A549 (cell line): ENCODE measurements at regions not wholly inside any gene's neighbourhood (a gene's known extent, or its start where the extent isn't known, plus 50 kb on each side); places are given as distances from the start of the nearest gene placed in this dataset.

Experiments used
- ATAC-seq, 2 experiments: fragments of 200-7000 bp in 1 of 2; fragments of >200 bp in 1 of 2; cut with Nextera tagmentation in 1 of 2; cut with Tn5 transposase in 1 of 2; 3 replicates each; pipeline versions ENCODE4 v1.8.0 to v1.9.1; 2018 to 2020; ENCODE audit warnings: mild to moderate bottlenecking in 1 of 2, moderate library complexity in 1 of 2
- CTCF ChIA-PET: fragments of 300-600 bp; sonication (Branson Sonifier 250); formaldehyde crosslinking; extraction: SDS; loops from one replicate; lab custom pipeline; 2021; ENCODE audit warnings: antibody characterized with exemption, inconsistent platforms; lab: Yijun Ruan, JAX
- POLR2A ChIA-PET: fragments of 350-600 bp; formaldehyde crosslinking; extraction: SDS; loops from one replicate; lab custom pipeline; 2021; ENCODE audit warnings: antibody characterized with exemption, inconsistent platforms; lab: Yijun Ruan, JAX
- DNase-seq, 2 experiments: peaks; one replicate each; pipeline versions ENCODE4 v3.0.0 to v3.0.0-alpha.2; 2011 to 2016; ENCODE audit warnings: low read depth in 1 of 2, low spot score in 1 of 2
- FAIRE-seq: peaks from 2 replicates; lab custom pipeline; 2011; peaks lifted over from hg19 to GRCh38; lab: Jason Lieb, UNC
- H3K27ac ChIP-seq, 2 experiments: fragments of >200 bp; sonication (Bioruptor Twin); formaldehyde crosslinking; 3 replicates each; pipeline ENCODE4 v1.5.1; 2016 to 2017
- H3K4me1 ChIP-seq: fragments of >200 bp; sonication (Bioruptor Twin); formaldehyde crosslinking; 3 replicates; pipeline ENCODE4 v1.6.1; 2016
- H3K4me2 ChIP-seq: fragments of >200 bp; sonication (Bioruptor Twin); formaldehyde crosslinking; 3 replicates; pipeline ENCODE4 v1.6.1; 2016
- H3K4me3 ChIP-seq: fragments of >200 bp; sonication (Bioruptor Twin); formaldehyde crosslinking; 3 replicates; pipeline ENCODE4 v1.5.1; 2016
- H3K9me3 ChIP-seq: fragments of >200 bp; sonication (Bioruptor Twin); formaldehyde crosslinking; 3 replicates; pipeline ENCODE4 v1.6.1; 2016
- ATOH8 ChIP-seq: fragments of 250-450 bp; sonication (Bioruptor Pico); IDR thresholded peaks from 2 replicates; pipeline ENCODE4 v1.5.0; 2020; ENCODE audit warnings: low read depth, mild to moderate bottlenecking, moderate library complexity
- BCL3 ChIP-seq: fragments of >200 bp; sonication (Bioruptor Twin); formaldehyde crosslinking; IDR thresholded peaks from 3 replicates; pipeline ENCODE4 v1.6.1; 2016
- BHLHE40 ChIP-seq: IDR thresholded peaks from 2 replicates; pipeline ENCODE4 v1.6.1; 2012; ENCODE audit warnings: low read depth, low read length, inconsistent platforms
- CEBPB ChIP-seq, 2 experiments: fragments of >200 bp in 1 of 2; sonication (Bioruptor Twin) in 1 of 2; formaldehyde crosslinking in 1 of 2; IDR thresholded peaks; 2 replicates each; pipeline ENCODE4 v1.6.1; 2012 to 2016
- CHD4 ChIP-seq: fragments of 200-600 bp; sonication (generic); IDR thresholded peaks from 2 replicates; pipeline ENCODE4 v1.6.1; 2016; ENCODE audit warnings: antibody characterized with exemption, mild to moderate bottlenecking, borderline replicate concordance
- EHF ChIP-seq: fragments of 250-450 bp; sonication (Bioruptor Pico); IDR thresholded peaks from 2 replicates; pipeline ENCODE4 v1.5.0; 2020; ENCODE audit warnings: mild to moderate bottlenecking
- ELK1 ChIP-seq: fragments of 150-350 bp; IDR thresholded peaks from 2 replicates; pipeline ENCODE4 v1.6.1; 2014; ENCODE audit warnings: low read depth, mild to moderate bottlenecking, low read length
- FOSL2 ChIP-seq, 2 experiments: fragments of 450-650 bp in 1 of 2; fragments of >200 bp in 1 of 2; sonication (Bioruptor Twin) in 1 of 2; formaldehyde crosslinking; IDR thresholded peaks; 2 replicates each; pipeline versions ENCODE4 v1.5.0 to v1.6.1; 2016 to 2020; ENCODE audit warnings: mild to moderate bottlenecking in 1 of 2, moderate library complexity in 1 of 2
- GATA3 ChIP-seq: IDR thresholded peaks from 2 replicates; pipeline ENCODE4 v1.6.1; 2012; ENCODE audit warnings: borderline replicate concordance
- HMGXB4 ChIP-seq: fragments of 250-450 bp; sonication (Bioruptor Pico); IDR thresholded peaks from 2 replicates; pipeline ENCODE4 v1.5.0; 2021; ENCODE audit warnings: mild to moderate bottlenecking, moderate library complexity, borderline replicate concordance
- HOXA7 ChIP-seq: fragments of 250-450 bp; sonication (Bioruptor Pico); IDR thresholded peaks from 2 replicates; pipeline ENCODE4 v1.5.0; 2020; ENCODE audit warnings: mild to moderate bottlenecking, moderate library complexity
- KDM5A ChIP-seq: fragments of 200-600 bp; sonication (generic); IDR thresholded peaks from 2 replicates; pipeline ENCODE4 v1.6.1; 2016; ENCODE audit warnings: antibody characterized with exemption, mild to moderate bottlenecking
- NFE2L2 ChIP-seq: fragments of 150-350 bp; conservative IDR thresholded peaks from 2 replicates; pipeline ENCODE4 v1.6.1; 2014; ENCODE audit warnings: low read length
- POLR2A ChIP-seq: IDR thresholded peaks from 2 replicates; pipeline ENCODE4 v1.6.1; 2012; ENCODE audit warnings: mild to moderate bottlenecking, low read length
- SMC3 ChIP-seq: fragments of >200 bp; sonication (Bioruptor Twin); formaldehyde crosslinking; IDR thresholded peaks from 3 replicates; pipeline ENCODE4 v1.6.1; 2018; ENCODE audit warnings: inconsistent platforms
- USF2 ChIP-seq: fragments of 450-650 bp; IDR thresholded peaks from 2 replicates; pipeline ENCODE4 v1.6.1; 2014; ENCODE audit warnings: antibody characterized with exemption
- ZSCAN20 ChIP-seq: fragments of 250-450 bp; sonication (Bioruptor Pico); IDR thresholded peaks from 2 replicates; pipeline ENCODE4 v1.8.0; 2022; ENCODE audit warnings: mild to moderate bottlenecking, moderate library complexity
- WGBS: methylation state at CpG from one replicate; pipeline ENCODE4 v1.1.6; 2017; ENCODE audit errors: missing lambda C conversion rate; 5-methylcytosine and 5-hydroxymethylcytosine counted together

GRCh38 chr22:47902646-47903180 lies 1140.3 kb downstream of the TBC1D22A start:
- TF ChIP-seq CEBPB (IDR thresholded peaks at IDR 0.05): no peak
- no peak for TF ChIP-seq HOXA7 (CRISPR knock-in tag)
- TF ChIP-seq BHLHE40: no peak
- no peak for TF ChIP-seq BCL3
- TF ChIP-seq NFE2L2: no peak
- TF ChIP-seq POLR2A: no peak
- no peak for TF ChIP-seq USF2
- TF ChIP-seq ATOH8 (CRISPR knock-in tag): no peak
- no peak for TF ChIP-seq ZSCAN20
- no peak overlapping the region for H3K4me3 ChIP-seq
- no peaks in the 10 kb centered on the region for H3K9me3 ChIP-seq
- H3K4me1 ChIP-seq: no peaks in the 10 kb centered on the region
- H3K27ac ChIP-seq: no peak overlapping the region
- CTCF ChIA-PET: no interaction called here
- FAIRE-seq: no peak
- POLR2A ChIA-PET: no interaction called here
- no peak for DNase-seq
- H3K4me2 ChIP-seq: no peak overlapping the region
- WGBS: 46% methylated on average over 8 of the region's 9 CpGs
- ATAC-seq: no peak

- no peak overlapping the region for H3K4me3 ChIP-seq
- FAIRE-seq (no peak), ATAC-seq (no peak), DNase-seq (no peak)
- no peak overlapping the region for H3K27ac ChIP-seq
- CTCF ChIA-PET: no interaction called here
- 55% methylated on average over 6 of the region's 6 CpGs for WGBS
- POLR2A ChIA-PET: no interaction called here
- no peak for TF ChIP-seq GATA3
- TF ChIP-seq HMGXB4 (CRISPR knock-in tag): no peak
- no peak for TF ChIP-seq CEBPB (IDR thresholded peaks at IDR 0.05)
- no peak for TF ChIP-seq SMC3
- TF ChIP-seq ELK1: no peak
- no peak for TF ChIP-seq POLR2A
- no peak for TF ChIP-seq ZSCAN20
- TF ChIP-seq BCL3: no peak
- no peak for TF ChIP-seq EHF
- no peak for TF ChIP-seq KDM5A
- TF ChIP-seq USF2: no peak
- TF ChIP-seq CHD4: no peak
- no peak for TF ChIP-seq FOSL2 (IDR thresholded peaks at IDR 0.05)
- no peak for TF ChIP-seq FOSL2 (CRISPR knock-in tag; IDR thresholded peaks at IDR 0.05)
- no peak overlapping the region for H3K4me2 ChIP-seq
- H3K9me3 ChIP-seq: no peaks in the 10 kb centered on the region
- no peaks in the 10 kb centered on the region for H3K4me1 ChIP-seq
These were observed 1139.5 kb downstream of the TBC1D22A start for GRCh38 chr22:47901911-47902310.
